B cell (primary cell): ENCODE measurements at regions not wholly inside any gene's neighbourhood (a gene's known extent, or its start where the extent isn't known, plus 50 kb on each side); places are given as distances from the start of the nearest gene placed in this dataset.

ENCODE experiments used
- ATAC-seq: fragments of 200-7000 bp; cut with Tn5 transposase; one replicate; pipeline ENCODE4 v1.10.0; 2021; ENCODE audit warnings: low read depth, mild to moderate bottlenecking, moderate number of reproducible peaks, moderate library complexity
- CTCF ChIA-PET: fragments of 350-600 bp; sonication (Branson Sonifier 250); formaldehyde crosslinking; loops from one replicate; lab custom pipeline; 2021; ENCODE audit warnings: antibody characterized with exemption, inconsistent platforms; lab: Charles Lee
- POLR2A ChIA-PET: fragments of 350-600 bp; sonication (Branson Sonifier 250); formaldehyde crosslinking; loops from one replicate; lab custom pipeline; 2021; ENCODE audit warnings: antibody characterized with exemption; lab: Charles Lee
- DNase-seq: peaks from one replicate; pipeline ENCODE4 v3.0.0; 2013
- H2AFZ ChIP-seq: 2 replicates; pipeline ENCODE4 v1.6.1; 2012; ENCODE audit warnings: mild to moderate bottlenecking, low read depth, low read length; ENCODE audit not compliant: insufficient read depth, poor library complexity, severe bottlenecking
- H3K27ac ChIP-seq, 2 donors: 1 replicate in 1 of 2; 2 replicates in 1 of 2; pipeline ENCODE4 v1.5.1; 2012 to 2013; ENCODE audit warnings: low read length in 2 of 2, mild to moderate bottlenecking in 2 of 2, moderate library complexity in 1 of 2
- H3K27me3 ChIP-seq, 4 experiments: fragments of 200-600 bp in 1 of 4; sonication (generic) in 1 of 4; replicated peaks in 1 of 4; 1 replicate in 2 of 4; 2 replicates in 2 of 4; pipeline versions ENCODE4 v1.6.1 to v1.7.0; 2013 to 2016; ENCODE audit warnings: low read length in 3 of 4, mild to moderate bottlenecking in 2 of 4, mixed read lengths in 1 of 4, moderate library complexity in 1 of 4; ENCODE audit not compliant: insufficient read depth in 4 of 4, control insufficient read depth in 3 of 4; ENCODE audit errors: control extremely low read depth in 1 of 4
- H3K36me3 ChIP-seq, 2 experiments: replicated peaks in 1 of 2; 1 replicate in 1 of 2; 2 replicates in 1 of 2; pipeline versions ENCODE4 v1.6.1 to v1.7.1; 2013; ENCODE audit warnings: low read length in 1 of 2; ENCODE audit not compliant: insufficient read depth in 2 of 2, control insufficient read depth in 1 of 2; ENCODE audit errors: control extremely low read depth in 1 of 2, extremely low read depth in 1 of 2
- H3K4me1 ChIP-seq, 2 donors: fragments of 200-600 bp in 1 of 2; sonication (generic) in 1 of 2; 1 replicate in 1 of 2; 2 replicates in 1 of 2; pipeline versions ENCODE4 v1.5.1 to v1.6.1; 2013 to 2017; ENCODE audit warnings: low read length in 2 of 2; ENCODE audit not compliant: control insufficient read depth in 2 of 2, insufficient read depth in 2 of 2
- H3K4me2 ChIP-seq: replicated peaks from 2 replicates; pipeline ENCODE3; 2012; ENCODE audit warnings: mild to moderate bottlenecking, low read depth, low read length; ENCODE audit not compliant: poor library complexity, severe bottlenecking
- H3K4me3 ChIP-seq, 5 experiments: fragments of 200-600 bp in 1 of 5; sonication (generic) in 1 of 5; 1 replicate in 3 of 5; 2 replicates in 2 of 5; pipeline versions ENCODE4 v1.5.1 to v1.7.0; 2011 to 2016; ENCODE audit warnings: low read length in 4 of 5, mild to moderate bottlenecking in 4 of 5, low read depth in 2 of 5, control low read depth in 1 of 5, moderate library complexity in 1 of 5; ENCODE audit not compliant: insufficient read depth in 1 of 5; ENCODE audit errors: control extremely low read depth in 1 of 5, extremely low read depth in 1 of 5
- H3K79me2 ChIP-seq: fragments of 200-600 bp; sonication (generic); one replicate; pipeline ENCODE4 v1.6.0; 2016; ENCODE audit warnings: low read length; ENCODE audit not compliant: control insufficient read depth, insufficient read depth
- H3K9ac ChIP-seq: fragments of 200-600 bp; sonication (generic); 2 replicates; pipeline ENCODE4 v1.6.1; 2017; ENCODE audit warnings: mild to moderate bottlenecking, low read length, moderate library complexity
- H3K9me3 ChIP-seq, 3 donors: one replicate each; pipeline versions ENCODE4 v1.6.1 to v1.7.1; 2013; ENCODE audit warnings: low read length in 2 of 3; ENCODE audit not compliant: control insufficient read depth in 2 of 3, insufficient read depth in 1 of 3; ENCODE audit errors: control extremely low read depth in 1 of 3
- H4K20me1 ChIP-seq: 2 replicates; pipeline ENCODE4 v1.6.0; 2012; ENCODE audit warnings: mild to moderate bottlenecking, low read length; ENCODE audit not compliant: insufficient read depth, control insufficient read depth, poor library complexity, severe bottlenecking
- H3K27ac Mint-ChIP-seq: one replicate; pipeline ENCODE4 v1.8.0; 2021; ENCODE audit warnings: mixed read lengths
- H3K27me3 Mint-ChIP-seq: one replicate; pipeline ENCODE4 v1.8.0; 2021; ENCODE audit warnings: mixed read lengths
- H3K4me1 Mint-ChIP-seq: one replicate; pipeline ENCODE4 v1.8.0; 2021; ENCODE audit warnings: mixed read lengths
- H3K4me3 Mint-ChIP-seq: one replicate; pipeline ENCODE4 v1.8.0; 2021; ENCODE audit warnings: mixed read lengths
- H3K9me3 Mint-ChIP-seq: one replicate; pipeline ENCODE4 v1.8.0; 2022; ENCODE audit warnings: mixed read lengths; ENCODE audit not compliant: insufficient read depth
- CTCF ChIP-seq: fragments of 200-600 bp; IDR thresholded peaks from one replicate; pipeline ENCODE4 v1.8.0; 2022; ENCODE audit warnings: antibody characterized with exemption, mild to moderate bottlenecking
- EZH2 ChIP-seq: IDR thresholded peaks from 2 replicates; pipeline ENCODE4 v1.6.1; 2012; ENCODE audit warnings: borderline replicate concordance, low read depth, mild to moderate bottlenecking, moderate library complexity, low read length; ENCODE audit not compliant: insufficient read depth, poor library complexity, severe bottlenecking
- WGBS: methylation state at CpG from one replicate; pipeline ENCODE4 v1.1.5; 2013; ENCODE audit warnings: missing lambda C conversion rate; ENCODE audit not compliant: insufficient coverage; 5-methylcytosine and 5-hydroxymethylcytosine counted together
- intact Hi-C: fragments of 100-400 bp; cut with micrococcal nuclease; formaldehyde crosslinking; loops from one replicate; pipeline ENCODE4 v1.10.0; 2022

GRCh38 chr4:144905286-144905685 lies 192.7 kb downstream of the ANAPC10 start:
- intact Hi-C loops, result no loop called here
- Histone ChIP-seq H3K9me3 (no peaks in the 10 kb centered on the region), H3K9ac (no peak overlapping the region), H3K36me3 (no peaks in the 10 kb centered on the region), H4K20me1 (no peaks in the 10 kb centered on the region), H3K4me3 (no peak overlapping the region), H3K27me3 (no peaks in the 10 kb centered on the region), H3K4me1 (no peaks in the 10 kb centered on the region), H3K4me2 (no peak overlapping the region), H3K79me2 (no peaks in the 10 kb centered on the region), H2AFZ (no peak overlapping the region), H3K27ac (no peak overlapping the region)
- TF ChIP-seq EZH2, result no peak
- no peak for TF ChIP-seq CTCF
- no peaks in the 10 kb centered on the region for H3K27me3 Mint-ChIP-seq
- no peaks in the 10 kb centered on the region for H3K4me1 Mint-ChIP-seq
- DNase-seq (no peak), ATAC-seq (no peak)
- H3K9me3 Mint-ChIP-seq, result no peaks in the 10 kb centered on the region
- 92% methylated on average over 2 of the region's 2 CpGs for WGBS
- H3K4me3 Mint-ChIP-seq, result no peak overlapping the region
- H3K27ac Mint-ChIP-seq, result no peak overlapping the region
- ChIA-PET CTCF (no interaction called here), POLR2A (no interaction called here)

GRCh38 chr4:144906181-144906925 lies 191.6 kb downstream of the ANAPC10 start:
- H3K4me3 ChIP-seq, result no peak overlapping the region
- no peaks in the 10 kb centered on the region for H3K4me1 ChIP-seq
- POLR2A ChIA-PET, result no interaction called here
- no peak overlapping the region for H3K4me3 Mint-ChIP-seq
- H3K4me2 ChIP-seq, result no peak overlapping the region
- no peaks in the 10 kb centered on the region for H3K36me3 ChIP-seq
- CTCF ChIA-PET, result no interaction called here
- H3K79me2 ChIP-seq, result no peaks in the 10 kb centered on the region
- H3K9ac ChIP-seq, result no peak overlapping the region
- H4K20me1 ChIP-seq, result no peaks in the 10 kb centered on the region
- 9% methylated on average over 1 of the region's 6 CpGs for WGBS
- intact Hi-C loops, result no loop called here
- no peak overlapping the region for H3K27ac ChIP-seq
- TF ChIP-seq EZH2 (no peak), CTCF (no peak)
- H3K27me3 Mint-ChIP-seq, result no peaks in the 10 kb centered on the region
- no peak overlapping the region for H3K27ac Mint-ChIP-seq
- ATAC-seq (no peak), DNase-seq (no peak)
- no peaks in the 10 kb centered on the region for H3K4me1 Mint-ChIP-seq
- H3K9me3 ChIP-seq, result no peaks in the 10 kb centered on the region
- H3K9me3 Mint-ChIP-seq, result no peaks in the 10 kb centered on the region
- no peaks in the 10 kb centered on the region for H3K27me3 ChIP-seq
- no peak overlapping the region for H2AFZ ChIP-seq
